Fibroblast of the aortic adventitia (primary cell): ENCODE measurements at regions not wholly inside any gene's neighbourhood (a gene's known extent, or its start where the extent isn't known, plus 50 kb on each side); places are given as distances from the start of the nearest gene placed in this dataset.

Experiments used
- DNase-seq: peaks from one replicate; pipeline ENCODE4 v3.0.0-alpha.2; 2010; ENCODE audit warnings: low read depth
- H3K4me3 ChIP-seq: 2 replicates; pipeline ENCODE4 v1.5.1; 2011; ENCODE audit warnings: low read depth, mild to moderate bottlenecking, control low read depth, low read length, moderate library complexity
- TF ChIP-seq, protein P1 (sequence below): IDR thresholded peaks from 2 replicates; pipeline ENCODE4 v1.5.1; 2011; ENCODE audit warnings: mild to moderate bottlenecking, low read length, control low read depth, inconsistent platforms; ENCODE audit not compliant: insufficient read depth

DNA sequence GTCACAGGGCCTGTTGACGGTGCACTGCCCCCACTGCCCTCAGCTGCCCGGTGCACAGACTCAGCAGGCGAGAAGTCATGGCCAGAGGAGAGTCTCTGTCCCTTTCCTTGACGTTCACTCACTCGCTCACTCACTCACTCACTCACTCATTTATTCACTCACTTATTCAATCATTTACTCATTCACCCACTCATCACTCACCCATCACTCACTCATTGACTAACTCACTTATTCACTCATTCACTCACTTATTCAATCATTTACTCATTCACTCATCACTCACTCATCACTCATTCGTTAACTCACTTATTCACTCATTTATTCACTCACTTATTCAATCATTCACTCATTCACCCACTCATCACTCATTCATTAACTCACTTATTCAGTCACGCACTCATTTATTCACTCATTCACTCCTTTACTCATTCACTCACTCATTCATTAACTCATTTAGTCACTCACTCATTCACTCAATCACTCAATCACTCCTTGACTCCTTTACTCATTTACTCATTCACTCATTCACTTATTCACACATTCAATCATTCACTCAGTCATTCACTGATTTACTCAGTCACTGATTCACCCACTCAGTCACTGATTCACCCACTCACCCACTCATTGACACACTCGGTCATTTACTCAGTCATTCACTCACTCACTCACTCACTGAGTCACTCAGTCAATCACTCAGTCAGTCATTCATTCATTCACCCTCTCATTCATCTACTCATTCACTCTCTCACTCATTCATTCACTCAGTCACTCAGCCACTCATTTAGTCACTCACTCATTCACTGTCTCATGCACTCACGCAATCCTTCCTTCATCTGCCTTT is 1193.5 kb downstream of the BRD1 start:
- no peak for DNase-seq
- TF ChIP-seq, protein P1, sequence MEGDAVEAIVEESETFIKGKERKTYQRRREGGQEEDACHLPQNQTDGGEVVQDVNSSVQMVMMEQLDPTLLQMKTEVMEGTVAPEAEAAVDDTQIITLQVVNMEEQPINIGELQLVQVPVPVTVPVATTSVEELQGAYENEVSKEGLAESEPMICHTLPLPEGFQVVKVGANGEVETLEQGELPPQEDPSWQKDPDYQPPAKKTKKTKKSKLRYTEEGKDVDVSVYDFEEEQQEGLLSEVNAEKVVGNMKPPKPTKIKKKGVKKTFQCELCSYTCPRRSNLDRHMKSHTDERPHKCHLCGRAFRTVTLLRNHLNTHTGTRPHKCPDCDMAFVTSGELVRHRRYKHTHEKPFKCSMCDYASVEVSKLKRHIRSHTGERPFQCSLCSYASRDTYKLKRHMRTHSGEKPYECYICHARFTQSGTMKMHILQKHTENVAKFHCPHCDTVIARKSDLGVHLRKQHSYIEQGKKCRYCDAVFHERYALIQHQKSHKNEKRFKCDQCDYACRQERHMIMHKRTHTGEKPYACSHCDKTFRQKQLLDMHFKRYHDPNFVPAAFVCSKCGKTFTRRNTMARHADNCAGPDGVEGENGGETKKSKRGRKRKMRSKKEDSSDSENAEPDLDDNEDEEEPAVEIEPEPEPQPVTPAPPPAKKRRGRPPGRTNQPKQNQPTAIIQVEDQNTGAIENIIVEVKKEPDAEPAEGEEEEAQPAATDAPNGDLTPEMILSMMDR: no peak
- H3K4me3 ChIP-seq: no peak overlapping the region

DNA sequence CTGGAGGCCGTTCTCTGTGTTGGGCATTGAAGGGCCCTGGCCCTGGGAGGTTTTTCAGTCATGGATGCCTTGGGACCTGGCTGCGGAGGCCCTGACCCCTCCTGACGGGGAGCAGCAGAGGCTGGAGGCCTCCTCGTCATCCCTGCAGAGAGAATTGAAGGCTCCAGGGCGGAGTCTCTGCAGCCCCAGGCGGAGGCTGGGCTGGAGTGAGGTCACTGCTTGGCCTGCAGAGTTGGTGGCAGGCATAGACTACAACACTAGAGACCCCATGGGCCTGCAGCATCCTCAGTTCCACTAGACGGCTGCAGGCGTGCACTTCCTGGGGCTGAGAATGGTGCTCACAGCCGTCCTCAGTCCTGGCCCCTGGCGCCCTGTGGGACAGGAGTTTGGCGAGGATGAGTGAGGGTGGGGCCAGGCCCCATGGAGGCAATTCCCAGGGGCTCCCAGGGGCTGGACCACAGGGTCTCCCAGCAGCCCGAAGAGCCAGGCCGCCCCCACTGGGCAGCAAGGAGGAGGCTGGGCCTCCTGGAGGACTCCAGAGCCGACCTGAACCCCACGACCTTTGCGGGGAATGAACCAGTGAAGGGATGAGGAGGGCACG is 1194.9 kb downstream of the BRD1 start:
- no peak for DNase-seq
- TF ChIP-seq, protein P1: no peak
- H3K4me3 ChIP-seq: no peak overlapping the region

DNA sequence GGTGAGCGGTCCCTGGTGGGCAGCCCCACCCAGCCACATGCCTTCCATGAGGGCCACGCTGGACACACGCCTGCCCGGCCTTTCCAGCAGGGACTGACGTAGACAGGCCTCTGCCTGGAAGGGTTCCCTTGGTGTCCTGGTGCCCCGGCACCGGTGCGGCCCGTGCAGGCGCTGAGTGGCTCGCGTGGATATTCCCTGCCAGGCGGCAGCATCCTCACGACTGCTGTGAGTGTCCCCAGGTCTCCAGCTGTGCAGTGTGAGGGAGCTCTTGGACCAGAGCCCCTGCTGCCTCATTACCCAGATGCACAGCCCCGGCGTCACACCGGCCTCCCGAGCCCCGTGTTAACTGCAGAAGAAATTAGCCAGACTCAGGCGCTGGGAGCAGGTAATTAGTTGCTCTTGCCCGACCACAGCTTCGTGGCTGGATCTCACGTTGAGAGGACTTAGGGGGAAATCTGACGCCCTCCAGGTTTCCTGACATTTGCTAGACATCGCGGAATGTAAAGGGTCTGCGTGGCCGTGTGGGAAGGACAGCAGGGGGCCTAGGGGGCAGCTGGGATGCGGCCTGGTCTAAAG is 1196.3 kb downstream of the BRD1 start:
- DNase-seq: no peak
- no peak overlapping the region for H3K4me3 ChIP-seq
- TF ChIP-seq, protein P1: no peak

DNA sequence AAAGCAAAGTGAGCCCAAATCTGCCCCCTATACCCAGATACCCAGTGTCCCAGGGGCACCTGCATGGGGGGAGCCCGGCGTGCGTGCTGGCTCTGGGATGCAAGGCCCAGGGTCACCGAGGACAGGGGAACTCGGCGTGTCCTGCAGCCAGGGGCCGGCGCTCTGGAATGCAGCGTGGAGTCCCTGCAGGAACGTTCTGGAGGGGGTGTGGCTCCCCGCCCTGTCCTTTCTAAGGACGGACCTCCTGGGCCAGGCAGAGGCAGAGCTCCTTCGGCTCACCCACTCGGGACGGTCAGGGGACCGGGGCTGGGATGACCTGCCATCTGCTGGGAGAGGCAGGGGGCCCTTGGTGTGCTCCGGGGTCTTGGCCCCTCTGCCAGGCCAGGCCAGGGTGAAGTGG is 1196.8 kb downstream of the BRD1 start:
- H3K4me3 ChIP-seq: no peak overlapping the region
- DNase-seq: no peak
- TF ChIP-seq, protein P1: no peak

DNA sequence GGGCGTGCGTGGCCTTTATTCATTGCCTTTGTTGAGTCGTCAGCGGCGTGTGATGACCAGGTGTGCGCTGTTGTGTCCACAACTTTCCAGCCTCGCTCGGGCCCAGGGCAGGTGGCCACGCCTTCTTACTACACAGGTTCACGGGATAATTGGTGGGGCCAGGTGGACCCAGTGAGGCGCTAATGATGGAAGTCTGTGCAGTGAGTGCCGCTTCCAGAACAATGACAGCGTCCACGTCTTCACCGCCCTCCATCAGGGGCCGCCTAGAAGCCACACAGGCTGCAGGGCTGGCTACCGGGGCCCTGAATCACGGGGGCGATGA is 1197.3 kb downstream of the BRD1 start:
- H3K4me3 ChIP-seq: no peak overlapping the region
- DNase-seq: no peak
- TF ChIP-seq, protein P1: no peak

DNA sequence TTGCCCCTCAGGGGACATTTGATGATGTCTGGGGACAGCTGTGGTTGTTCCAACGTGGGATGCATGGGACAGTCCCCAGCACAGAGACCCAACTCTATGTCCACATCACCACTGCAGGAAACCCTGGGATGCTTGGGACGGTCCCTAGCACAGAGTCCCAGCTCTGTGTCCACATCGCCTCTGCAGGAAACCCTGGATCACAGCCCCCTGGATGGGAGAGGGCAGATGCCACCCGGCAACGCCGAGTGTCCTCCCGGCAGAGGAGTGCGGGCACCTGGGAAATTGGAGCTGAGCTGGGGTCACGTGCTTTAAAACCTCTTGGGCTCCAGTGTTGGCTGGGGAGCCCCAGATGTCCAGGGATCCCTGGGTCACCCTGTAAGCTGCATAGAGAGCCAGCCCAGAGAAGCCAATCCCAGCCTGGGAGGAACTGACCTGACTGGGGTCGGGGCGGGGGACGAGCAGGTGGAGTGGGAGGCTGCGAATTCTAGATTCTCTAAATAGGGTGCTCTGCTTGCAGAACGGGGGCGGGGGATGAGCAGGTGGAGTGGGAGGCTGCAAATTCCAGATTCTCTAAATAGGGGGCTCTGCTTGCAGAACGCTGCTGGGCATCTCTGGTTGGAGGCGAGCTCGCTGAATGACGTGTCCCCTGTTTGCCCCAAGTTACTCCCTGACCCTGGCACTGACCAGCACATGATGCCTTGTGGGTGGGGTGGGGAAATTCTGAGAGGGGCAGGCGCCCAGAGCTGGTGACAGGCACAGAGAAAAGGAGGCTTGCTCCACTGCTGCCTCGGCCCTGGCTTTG is 1197.8 kb downstream of the BRD1 start:
- TF ChIP-seq, protein P1: no peak
- no peak for DNase-seq
- H3K4me3 ChIP-seq: no peak overlapping the region
